Head of caudate nucleus (tissue), 42 donors: ENCODE measurements at regions not wholly inside any gene's neighbourhood (a gene's known extent, or its start where the extent isn't known, plus 50 kb on each side); places are given as distances from the start of the nearest gene placed in this dataset.

Experiments used
- DNase-seq, 42 donors: peaks; one replicate each; pipeline versions ENCODE4 v3.0.0 to v3.0.0-alpha.2; 2020 to 2021; ENCODE audit warnings: mixed read lengths in 7 of 42
- intact Hi-C: fragments of 100-400 bp; cut with DNase I; formaldehyde crosslinking; loops from one replicate; pipeline ENCODE4 v1.15.0; 2022

DNA sequence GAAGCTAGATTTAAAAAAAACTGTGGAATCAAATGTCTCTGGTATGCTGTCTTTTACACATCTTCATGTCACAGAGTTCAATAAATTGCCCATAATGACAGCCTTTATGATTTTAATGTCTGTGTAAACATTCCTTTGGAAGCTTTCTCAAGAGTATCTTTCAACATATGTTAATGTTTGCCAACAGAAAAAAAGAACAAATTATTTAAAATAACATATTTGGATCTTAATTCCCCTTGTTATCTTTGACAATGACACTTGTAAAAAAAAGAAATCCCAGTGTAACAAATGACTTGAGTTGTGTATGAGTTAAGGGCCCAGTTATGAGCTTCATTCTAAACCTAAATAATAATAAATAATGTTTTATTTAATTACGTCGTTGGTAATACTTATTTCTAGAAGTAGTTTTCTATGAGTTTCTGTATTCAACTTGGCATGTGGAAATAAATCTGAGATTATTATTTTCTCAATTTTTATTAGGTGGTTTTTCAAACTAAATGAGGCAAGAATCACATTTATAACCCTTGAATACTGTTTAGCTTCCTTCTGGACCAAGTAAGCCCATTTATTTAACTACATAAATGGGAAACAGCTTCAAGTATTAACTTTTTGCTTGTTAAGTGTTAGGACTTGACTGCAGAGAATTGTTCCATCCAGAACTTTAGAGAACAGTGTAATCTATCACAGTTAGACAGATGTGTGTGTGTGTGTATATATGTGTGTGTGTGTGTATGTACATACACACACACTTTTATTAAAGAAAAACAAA is 182.1 kb downstream of the POSTN start:
- intact Hi-C loops = no loop called here
- DNase-seq = no peak

DNA sequence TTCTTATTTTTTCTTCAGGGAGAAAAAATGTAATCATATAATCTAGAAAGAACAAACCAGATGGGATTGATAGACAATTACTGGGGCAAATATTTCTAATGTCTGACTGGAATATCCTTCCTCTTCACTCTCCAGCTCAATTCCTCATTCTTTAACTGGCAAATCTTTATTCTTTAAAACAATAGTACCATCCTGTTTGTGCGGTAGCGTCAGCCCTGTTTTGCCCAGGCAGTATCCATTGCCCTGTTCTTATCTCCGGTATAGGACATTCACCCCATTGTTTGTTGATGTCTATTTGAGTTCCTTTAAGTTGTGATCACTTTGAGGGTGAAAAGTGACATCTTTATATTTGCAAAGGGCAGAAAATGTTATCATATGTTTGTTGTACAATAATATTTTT is 185.4 kb downstream of the POSTN start:
- no peak for DNase-seq
- intact Hi-C loops = no loop called here

DNA sequence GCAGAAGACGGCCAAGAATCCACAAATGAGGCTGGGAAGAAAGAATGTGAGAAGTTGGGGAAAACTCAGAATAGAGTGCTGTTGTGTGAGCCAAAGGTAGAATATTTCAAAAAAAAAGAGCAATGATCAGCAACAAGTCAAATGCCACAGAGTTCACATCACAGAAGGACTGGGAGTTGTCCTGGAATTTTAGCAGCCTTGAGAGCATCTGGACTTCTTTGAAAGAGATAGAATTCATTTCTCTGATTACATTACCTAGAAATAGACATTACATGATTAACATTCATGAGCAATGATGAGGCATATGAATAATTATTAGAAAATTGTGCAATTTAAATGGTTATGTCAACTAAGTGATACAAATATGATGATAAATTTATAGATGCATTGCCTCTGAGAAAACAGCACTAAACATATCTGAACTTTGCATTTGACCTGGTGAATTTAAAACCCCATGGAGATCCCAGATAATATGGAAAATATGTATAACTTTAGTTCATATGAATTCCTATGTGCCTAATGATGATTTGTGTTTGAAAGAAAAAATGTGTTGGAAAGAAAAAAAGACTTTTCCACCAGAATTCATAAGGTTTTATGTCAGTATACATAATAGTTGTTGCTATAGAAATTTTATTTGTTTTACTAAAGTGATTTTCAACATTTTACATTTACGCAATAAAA is 186.2 kb downstream of the POSTN start:
- DNase-seq = no peak
- intact Hi-C loops = no loop called here

DNA sequence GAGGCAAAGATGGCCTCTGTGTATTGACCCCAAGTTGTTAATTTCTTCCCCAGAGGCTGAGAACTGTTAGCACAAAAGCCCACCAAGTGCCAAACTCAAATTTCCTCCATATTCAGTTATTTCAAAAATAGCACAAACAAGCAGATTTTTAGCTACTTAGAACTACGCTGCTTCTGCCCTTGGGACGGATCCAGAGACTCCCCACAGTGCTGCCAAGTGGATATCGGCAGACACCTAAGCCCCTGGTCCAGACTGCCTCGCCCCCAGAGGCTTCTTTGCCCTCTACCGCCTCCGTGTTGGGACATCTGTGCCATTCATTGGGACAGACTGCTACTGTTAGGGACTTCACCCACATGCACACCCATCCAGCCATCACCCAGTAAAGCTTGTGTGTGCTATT is 188.3 kb downstream of the POSTN start:
- intact Hi-C loops = no loop called here
- no peak for DNase-seq

DNA sequence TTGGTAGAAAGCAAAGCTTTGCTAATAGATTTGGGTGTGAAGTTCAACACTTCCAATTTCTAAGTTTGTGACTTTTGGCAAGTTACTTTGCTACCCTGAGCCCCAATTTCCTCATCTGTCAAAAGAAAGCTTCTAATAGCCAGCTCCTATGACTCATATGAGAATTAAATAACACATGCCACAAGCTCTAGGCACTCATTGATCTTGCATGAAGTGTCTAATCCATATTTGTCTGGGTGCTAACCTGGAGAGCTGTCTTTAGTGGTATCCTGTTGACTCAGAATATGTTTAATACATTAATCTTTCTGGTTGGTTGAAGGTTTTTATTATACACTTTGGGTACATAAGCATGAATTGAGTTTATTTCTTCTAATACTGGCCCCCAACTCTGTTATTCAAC is 188.8 kb downstream of the POSTN start:
- no peak for DNase-seq
- intact Hi-C loops = no loop called here

DNA sequence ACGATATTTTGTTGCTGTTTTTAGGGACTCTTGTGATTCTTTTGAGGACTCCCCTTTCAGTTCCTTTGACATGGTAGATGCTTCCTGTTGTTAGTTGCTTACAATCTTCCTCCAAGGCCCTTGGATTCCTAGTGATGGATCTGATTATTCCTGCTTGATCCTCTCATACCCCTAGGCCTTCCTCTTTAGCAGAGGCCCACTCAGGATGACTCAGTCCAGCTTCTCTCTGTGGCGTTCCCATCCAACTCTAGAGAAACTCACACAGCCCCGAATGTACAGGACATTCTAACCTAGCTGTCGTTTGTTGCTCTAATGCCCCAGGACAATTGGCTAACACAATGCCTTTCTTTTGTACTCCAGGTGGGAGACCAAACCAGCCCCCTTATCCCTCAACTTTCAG is 191.4 kb downstream of the POSTN start:
- intact Hi-C loops = no loop called here
- DNase-seq = no peak

DNA sequence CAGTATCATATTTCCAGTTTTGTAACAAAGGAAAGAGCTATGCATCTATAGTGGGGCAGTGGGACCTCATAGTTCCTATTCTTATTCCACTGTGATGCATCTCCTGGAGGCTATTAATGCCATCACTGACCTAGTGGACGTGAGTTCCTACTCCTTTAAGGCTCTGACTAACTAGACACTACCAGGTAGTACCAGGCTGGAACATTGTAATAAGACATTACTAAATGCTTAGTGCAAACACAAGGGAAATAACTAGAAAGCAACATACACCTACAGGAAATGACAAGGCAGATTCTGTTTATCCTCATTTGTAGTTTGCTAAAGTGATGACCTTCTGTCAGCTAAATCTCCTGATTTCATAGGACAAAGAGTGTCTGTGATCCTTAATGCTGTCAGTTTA is 192.5 kb downstream of the POSTN start:
- DNase-seq = no peak
- intact Hi-C loops = no loop called here

DNA sequence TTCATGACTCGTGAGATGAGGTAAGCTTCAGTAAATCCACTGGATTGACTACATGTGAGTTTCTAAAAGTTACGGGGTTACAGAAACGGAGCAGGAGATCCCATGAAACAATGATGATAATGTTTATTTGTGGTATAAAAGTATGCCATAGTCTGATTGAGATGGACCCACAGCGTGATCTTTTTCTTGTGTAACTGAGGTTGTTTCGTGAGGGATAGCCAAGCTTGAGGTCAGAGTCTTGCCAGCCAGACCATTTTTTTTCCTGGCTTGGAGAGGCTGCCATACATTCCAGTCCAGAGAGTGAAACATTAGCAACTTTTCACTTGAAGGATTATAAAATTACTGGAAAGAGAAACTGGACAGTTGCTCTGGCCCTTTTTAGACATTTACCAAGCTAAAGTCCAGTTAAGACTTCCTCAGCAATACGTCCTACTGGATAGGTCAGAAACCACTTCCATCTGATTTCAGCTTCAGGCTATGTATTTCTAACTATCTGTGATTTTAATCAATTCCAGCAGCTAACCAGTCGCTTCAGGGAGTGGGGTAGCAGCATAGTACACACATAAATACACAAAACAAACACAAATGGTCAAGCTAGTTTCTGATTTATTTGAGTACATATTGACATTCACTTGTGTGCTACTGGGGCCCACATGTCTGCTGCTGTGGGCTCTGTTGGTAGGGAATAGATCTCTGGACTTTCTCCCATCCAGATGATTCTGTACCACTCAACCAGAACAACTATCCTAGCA is 194.6 kb downstream of the POSTN start:
- intact Hi-C loops = no loop called here
- DNase-seq = no peak

DNA sequence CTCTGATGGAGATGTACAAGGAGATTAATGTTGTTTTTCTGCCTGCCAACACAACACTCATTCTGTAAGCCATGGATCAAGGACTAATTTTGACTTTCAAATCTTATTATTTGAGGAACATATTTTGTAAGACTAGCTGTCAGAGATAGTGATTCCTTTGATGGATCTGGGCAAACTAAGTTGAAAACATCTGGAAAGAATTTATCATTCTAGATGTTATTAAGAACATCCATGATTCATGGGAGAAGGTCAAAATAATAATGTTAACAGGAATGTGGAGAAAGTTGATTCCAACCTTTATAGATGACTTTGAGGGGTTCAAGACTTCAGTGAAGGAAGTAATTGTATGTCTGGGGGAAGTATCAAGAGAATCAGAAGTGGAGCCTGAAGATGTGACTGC is 196.8 kb downstream of the POSTN start:
- intact Hi-C loops = no loop called here
- DNase-seq = no peak

DNA sequence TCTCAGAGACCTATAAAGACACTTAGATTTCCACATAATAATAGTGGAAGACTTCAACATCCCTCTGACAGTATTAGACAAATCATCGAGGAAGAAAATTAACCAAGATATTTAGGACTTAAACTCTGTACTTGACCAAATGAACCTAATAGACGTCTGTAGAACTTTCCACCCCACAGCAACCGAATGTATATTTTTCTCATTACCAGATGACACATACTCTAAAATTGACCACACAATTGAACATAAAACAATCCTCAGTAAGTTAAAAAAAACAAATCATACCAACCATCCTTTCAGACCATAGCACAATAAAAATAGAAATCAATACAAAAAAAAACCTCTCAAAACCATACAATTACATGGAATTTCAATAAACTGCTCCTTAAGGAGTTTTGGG is 201.0 kb downstream of the POSTN start:
- intact Hi-C loops = no loop called here
- DNase-seq = no peak

DNA sequence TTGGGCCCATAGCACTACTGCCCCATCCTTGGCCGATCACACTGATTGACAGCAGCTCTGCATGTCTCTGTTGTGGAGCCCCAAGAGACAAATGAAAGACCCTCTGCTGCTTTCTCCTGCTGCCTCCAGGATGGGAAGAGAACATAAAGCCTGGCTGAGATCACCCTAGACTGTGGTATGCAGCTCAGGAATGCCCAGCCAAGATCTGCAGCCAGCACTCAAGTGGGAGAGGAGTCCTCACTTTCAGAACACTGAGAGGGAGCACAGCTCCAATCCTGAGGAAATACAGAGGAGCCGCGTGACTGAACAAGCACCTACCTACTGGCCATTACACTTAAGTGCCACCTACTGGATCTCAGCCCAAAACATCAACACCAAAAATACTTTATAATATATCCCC is 203.0 kb downstream of the POSTN start:
- intact Hi-C loops = no loop called here
- DNase-seq = no peak

DNA sequence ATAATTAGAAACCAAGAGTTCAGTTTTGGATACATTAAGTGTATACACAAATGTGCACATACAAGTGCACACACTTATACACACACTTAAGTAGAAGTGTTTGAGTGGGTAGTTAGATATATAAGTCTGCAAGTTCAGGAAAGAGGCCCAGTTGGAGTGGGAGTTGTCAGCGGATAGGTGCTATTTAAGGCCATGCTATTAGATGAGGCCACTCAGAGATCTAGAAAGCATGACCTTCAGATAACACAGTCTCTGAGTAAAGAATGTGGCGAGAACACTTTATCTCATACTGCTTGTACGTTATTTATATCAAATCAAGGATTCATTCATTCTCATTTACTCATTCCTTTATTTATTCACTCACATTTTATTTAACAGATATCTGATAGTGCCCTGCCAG is 206.2 kb downstream of the POSTN start:
- DNase-seq = no peak
- intact Hi-C loops = no loop called here

DNA sequence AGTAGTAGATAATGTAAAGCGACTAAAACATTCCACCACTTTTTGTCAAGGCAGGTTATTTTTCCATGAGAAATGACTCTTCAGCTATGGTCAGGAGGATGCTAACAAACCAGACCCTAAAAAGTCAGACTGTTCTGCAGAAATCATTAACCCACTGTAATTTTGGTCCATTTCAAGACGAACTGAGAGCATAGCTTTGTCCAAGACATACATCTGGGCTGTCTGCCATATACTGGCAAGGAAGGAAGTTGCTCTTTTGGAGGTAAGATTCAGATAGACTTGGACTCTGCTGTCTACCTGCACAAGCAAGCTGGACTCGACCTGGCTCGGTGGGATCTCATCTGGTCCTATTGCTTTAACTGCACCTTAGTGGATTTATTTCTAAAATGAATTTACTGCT is 207.8 kb downstream of the POSTN start:
- intact Hi-C loops = no loop called here
- no peak for DNase-seq

DNA sequence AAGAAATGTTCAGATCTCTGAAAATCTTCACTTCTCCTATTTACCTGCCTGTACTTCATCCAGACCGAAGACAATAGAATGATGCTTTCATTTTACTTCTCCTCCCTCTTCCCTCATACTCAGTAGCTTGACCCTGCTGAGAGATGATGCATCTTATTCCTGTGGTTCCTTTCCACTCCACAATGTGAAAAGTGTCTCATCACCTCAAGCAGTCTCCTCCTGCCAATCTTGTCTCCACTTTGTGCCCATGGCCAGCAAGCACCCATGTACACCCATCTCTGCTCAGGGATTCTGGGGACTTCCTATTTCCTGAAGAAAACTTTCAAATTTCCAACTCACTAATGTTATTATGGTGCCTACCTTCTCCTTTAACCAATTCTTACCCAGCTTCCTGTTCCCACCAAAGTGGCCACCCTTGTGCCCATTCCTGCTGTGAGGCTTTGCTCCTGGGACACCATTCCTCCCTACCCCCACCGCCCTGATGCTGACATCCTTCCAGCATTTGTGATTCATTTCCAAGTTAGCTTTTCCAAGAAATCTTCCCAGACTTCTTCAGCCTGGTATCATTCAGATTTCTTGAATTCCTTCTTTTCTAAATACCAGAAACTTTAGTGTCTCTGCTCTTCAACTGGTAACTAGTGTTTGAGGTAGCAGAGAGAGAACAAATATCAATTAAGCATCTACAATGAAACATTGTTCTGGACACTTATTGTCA is 212.5 kb downstream of the POSTN start:
- intact Hi-C loops = no loop called here
- DNase-seq = no peak

DNA sequence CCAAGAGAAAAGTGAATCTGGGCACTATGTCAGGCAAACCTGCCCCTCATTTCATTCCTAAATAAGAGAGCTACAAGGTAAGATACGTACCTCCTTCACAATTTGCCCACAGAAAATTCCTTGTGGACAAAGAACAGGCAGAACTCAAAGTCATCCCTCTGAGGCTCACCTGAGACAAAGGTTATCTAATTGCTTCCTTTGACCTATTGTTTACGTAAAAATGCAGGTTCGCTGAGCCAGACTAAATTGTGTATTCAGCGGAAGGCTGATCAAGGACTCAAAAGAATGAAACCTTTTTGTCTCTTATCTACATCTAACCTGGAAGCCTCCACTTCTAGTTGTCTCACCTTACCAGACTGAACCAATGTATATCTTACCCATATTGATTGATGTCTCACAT is 213.3 kb downstream of the POSTN start:
- DNase-seq = no peak
- intact Hi-C loops = no loop called here

DNA sequence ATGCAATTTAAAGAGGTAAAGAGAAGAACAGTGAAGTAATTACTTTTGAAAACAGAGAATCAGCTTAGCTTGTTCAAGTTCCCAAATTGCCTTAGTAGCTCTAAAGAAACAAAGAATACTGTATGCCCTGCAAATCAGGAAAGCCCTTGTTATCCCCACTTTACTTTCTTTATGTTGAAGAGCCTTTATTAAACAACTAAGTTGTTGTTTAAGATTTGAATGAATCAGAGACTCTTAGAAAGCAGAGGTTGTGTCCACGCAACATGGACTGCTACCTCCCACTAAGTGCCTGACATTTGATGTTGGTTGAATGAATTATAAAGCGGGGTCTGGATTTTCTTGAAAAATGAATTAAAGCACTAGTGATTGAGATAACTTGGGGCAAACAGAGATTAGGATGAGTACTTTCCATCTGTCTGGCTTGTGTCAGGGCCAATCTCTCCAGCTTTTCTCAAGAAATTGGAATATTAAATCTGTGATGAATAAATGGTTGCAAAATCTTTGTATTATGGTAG is 214.7 kb downstream of the POSTN start:
- intact Hi-C loops = no loop called here
- no peak for DNase-seq

DNA sequence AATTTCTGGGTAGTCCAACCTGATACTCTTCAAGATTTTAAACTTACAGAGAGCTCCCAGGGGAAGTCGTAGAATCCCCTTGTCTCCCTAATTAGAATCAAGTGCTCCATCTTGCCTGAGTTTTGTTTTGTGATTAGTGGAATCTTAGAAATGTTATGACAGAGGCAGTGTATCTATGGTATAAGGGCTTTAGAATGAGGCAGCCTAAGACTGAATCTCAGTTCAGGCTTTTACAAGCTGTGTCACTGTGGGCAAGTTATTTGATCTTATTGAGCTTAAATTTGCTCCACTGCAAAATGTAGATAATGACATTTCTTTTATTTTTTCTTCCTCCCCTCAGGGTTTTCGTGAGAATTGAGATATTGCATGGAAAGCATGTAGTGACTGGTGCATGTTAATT is 215.5 kb downstream of the POSTN start:
- no peak for DNase-seq
- intact Hi-C loops = no loop called here

DNA sequence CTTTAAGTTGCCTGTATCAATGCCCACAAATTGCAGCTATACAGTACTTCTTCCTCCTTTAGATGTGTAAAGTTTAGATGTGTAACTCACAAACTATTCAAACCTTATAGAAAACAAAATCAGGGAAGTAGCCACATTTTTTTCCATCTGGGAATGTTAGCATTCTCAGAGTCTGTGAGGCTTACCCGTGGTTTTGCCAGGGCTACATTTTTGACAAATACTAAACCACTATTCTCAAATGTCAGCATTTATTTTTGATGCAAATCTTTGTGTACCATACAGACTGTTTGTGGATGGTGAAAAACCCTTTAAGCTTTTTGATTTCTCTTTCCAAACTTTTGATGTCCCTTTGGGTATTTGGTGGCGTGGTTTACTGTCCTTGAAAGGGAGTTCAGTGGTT is 216.4 kb downstream of the POSTN start:
- intact Hi-C loops = no loop called here
- no peak for DNase-seq

DNA sequence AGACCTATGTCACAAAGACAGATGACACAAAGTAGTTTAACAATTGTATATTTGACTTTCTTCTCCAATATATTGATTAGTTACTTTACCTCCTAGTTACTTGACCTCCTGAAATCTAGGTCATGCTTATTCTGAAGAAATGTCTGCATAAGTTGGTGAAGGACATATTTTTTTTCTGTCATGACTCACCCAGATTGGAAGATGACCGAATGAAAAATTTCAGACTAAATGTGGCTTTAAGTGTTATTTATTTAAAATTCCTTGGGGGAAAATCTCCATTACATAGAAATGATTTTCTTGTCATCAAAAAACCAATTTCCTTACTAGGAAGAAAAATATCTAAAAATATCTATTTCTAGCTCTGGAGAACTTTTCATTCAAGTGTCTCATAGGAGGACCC is 217.1 kb downstream of the POSTN start:
- no peak for DNase-seq
- intact Hi-C loops = no loop called here

DNA sequence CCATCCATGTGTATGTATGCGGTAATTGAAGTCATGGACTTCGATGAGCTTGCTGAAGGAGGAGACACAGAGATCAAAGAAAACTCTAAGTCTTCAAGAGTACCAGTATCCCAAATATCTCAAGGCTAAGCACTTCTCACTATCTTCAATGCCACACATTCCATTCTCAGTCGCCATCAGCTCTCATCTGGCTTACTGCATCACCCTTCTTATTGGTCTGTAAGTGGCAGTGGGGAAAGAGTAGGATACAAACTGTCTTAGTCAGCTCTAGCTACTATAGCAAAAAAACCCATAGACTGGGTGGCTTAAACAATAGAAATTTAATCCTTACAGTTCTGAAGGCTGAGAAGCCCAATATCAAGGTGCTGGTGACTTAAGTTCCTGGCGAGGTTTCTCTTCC is 218.7 kb downstream of the POSTN start:
- no peak for DNase-seq
- intact Hi-C loops = no loop called here
